ENCODE measurements at regions not wholly inside any gene's neighbourhood (a gene's known extent, or its start where the extent isn't known, plus 50 kb on each side); places are given as distances from the start of the nearest gene placed in this dataset.

- TF ChIP-seq, protein P1, sequence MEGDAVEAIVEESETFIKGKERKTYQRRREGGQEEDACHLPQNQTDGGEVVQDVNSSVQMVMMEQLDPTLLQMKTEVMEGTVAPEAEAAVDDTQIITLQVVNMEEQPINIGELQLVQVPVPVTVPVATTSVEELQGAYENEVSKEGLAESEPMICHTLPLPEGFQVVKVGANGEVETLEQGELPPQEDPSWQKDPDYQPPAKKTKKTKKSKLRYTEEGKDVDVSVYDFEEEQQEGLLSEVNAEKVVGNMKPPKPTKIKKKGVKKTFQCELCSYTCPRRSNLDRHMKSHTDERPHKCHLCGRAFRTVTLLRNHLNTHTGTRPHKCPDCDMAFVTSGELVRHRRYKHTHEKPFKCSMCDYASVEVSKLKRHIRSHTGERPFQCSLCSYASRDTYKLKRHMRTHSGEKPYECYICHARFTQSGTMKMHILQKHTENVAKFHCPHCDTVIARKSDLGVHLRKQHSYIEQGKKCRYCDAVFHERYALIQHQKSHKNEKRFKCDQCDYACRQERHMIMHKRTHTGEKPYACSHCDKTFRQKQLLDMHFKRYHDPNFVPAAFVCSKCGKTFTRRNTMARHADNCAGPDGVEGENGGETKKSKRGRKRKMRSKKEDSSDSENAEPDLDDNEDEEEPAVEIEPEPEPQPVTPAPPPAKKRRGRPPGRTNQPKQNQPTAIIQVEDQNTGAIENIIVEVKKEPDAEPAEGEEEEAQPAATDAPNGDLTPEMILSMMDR (IDR thresholded peaks at IDR 0.05; ENCODE audit: control insufficient read depth, extremely low read depth, insufficient read depth) = no peak
- H3K4me3 ChIP-seq (ENCODE audit: low read depth, low read length) = no peak overlapping the region
- DNase-seq (ENCODE audit: low read depth) = no peak
Measured at GRCh38 chr3:104960579-104960978, 406.1 kb upstream of the ALCAM start.

GRCh38 chr3:104961851-104962250 lies 404.9 kb upstream of the ALCAM start:
- TF ChIP-seq, protein P1 (IDR thresholded peaks at IDR 0.05; ENCODE audit: control insufficient read depth, extremely low read depth, insufficient read depth) = no peak

DNA sequence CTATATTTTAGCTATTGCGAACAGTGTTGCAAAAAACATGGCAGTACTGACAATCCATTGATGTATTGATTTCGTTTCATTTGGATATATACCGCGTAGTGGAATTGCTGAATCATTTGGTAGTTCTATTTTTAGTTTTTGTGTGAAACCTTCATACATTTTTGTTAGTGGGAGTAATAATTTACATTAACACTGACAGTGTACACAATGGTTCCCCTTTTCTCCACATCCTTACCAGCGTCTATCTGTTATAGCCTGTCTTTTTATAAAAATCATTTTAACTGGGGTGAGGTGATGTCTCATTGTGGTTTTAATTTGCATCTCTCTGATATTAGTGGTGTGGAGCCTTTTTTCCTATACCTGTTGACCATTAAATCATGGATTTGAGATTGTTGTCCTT lies 392.4 kb upstream of the ALCAM start:
- no peak overlapping the region for H3K4me3 ChIP-seq (ENCODE audit: low read depth, low read length)
- TF ChIP-seq, protein P1 (IDR thresholded peaks at IDR 0.05; ENCODE audit: control insufficient read depth, extremely low read depth, insufficient read depth) = no peak
- DNase-seq (ENCODE audit: low read depth) = no peak

More at GRCh38 chr3:104961851-104962250, 404.9 kb upstream of the ALCAM start:
- no peak for DNase-seq (ENCODE audit: low read depth)
- no peak overlapping the region for H3K4me3 ChIP-seq (ENCODE audit: low read depth, low read length)

DNA sequence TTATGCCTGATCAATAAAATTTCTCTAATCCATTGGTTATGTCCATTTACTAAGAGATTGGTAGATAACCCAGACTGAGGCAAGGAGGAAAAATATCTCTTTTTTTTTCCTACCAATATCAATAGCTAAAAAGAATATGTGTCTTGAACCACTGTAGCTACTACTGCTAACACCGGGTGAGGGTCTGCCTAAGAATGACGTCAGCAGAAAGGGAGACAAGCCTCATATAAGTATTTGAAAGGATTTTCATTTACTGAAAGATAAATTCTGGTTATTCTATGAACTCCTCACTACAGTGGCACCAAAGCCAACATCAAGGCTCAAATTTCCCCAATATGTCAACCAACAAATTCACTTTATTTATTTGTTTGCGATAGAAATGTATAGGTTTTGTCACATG lies 389.0 kb upstream of the ALCAM start:
- DNase-seq (ENCODE audit: low read depth) = no peak
- TF ChIP-seq, protein P1 (IDR thresholded peaks at IDR 0.05; ENCODE audit: control insufficient read depth, extremely low read depth, insufficient read depth) = no peak
- H3K4me3 ChIP-seq (ENCODE audit: low read depth, low read length) = no peak overlapping the region

GRCh38 chr3:104982130-104982529 lies 384.6 kb upstream of the ALCAM start:
- TF ChIP-seq, protein P1 (IDR thresholded peaks at IDR 0.05; ENCODE audit: control insufficient read depth, extremely low read depth, insufficient read depth) = no peak
- H3K4me3 ChIP-seq (ENCODE audit: low read depth, low read length) = no peak overlapping the region
- DNase-seq (ENCODE audit: low read depth) = no peak

DNA sequence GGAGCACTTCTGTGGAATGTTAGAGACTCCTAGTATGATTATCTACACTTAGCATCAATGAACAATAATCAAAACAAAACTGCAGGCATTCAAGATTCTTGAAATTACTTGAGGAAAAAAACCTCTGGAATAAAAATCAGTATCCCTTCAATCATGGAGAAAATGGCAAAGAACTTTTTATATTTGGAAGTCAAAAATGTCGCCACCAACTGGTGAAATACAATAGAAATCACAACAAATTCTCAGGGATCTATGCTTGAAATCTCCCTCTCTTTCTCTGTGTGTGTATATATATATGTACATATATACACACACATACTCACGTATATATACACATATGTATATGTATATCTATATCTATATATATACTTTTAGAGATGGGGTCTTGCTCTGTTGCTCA lies 378.9 kb upstream of the ALCAM start:
- no peak for DNase-seq (ENCODE audit: low read depth)
- no peak overlapping the region for H3K4me3 ChIP-seq (ENCODE audit: low read depth, low read length)
- TF ChIP-seq, protein P1 (IDR thresholded peaks at IDR 0.05; ENCODE audit: control insufficient read depth, extremely low read depth, insufficient read depth) = 0 out of 2 replicates have a peak, but pooled peaks have one; percentile 5

DNA sequence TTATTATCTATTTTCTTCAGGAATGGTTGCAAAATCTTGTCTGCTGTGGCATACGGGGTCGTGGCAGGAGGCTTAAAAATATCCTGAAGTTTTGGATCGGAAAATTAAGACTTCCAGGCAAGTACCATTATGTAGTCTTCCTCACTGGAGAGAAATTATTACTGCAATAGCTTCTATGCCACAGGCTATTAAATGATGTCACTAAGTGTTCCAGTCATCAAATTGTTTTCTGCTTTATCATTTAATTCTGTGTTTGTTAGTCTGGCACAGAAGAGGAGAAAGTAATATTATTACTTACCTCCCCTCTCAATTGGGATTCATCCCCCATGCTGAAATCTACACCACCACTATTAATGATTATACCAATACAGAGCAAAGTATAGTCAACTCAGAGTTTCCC lies 378.2 kb upstream of the ALCAM start:
- TF ChIP-seq, protein P1 (IDR thresholded peaks at IDR 0.05; ENCODE audit: control insufficient read depth, extremely low read depth, insufficient read depth) = no peak
- DNase-seq (ENCODE audit: low read depth) = no peak
- H3K4me3 ChIP-seq (ENCODE audit: low read depth, low read length) = no peak overlapping the region
